Endothelial cell (in vitro differentiated cells): ENCODE measurements at regions not wholly inside any gene's neighbourhood (a gene's known extent, or its start where the extent isn't known, plus 50 kb on each side); places are given as distances from the start of the nearest gene placed in this dataset.
"Not testable (repeated sequence)": the region's sequence is repeated elsewhere in the genome, so short reads cannot be mapped to it uniquely, and the experiment has no call there.

ENCODE experiments used
- DNase-seq: peaks from one replicate; pipeline ENCODE4 v3.0.0; 2021; ENCODE audit warnings: low spot score
- H3K27ac Mint-ChIP-seq: one replicate; pipeline ENCODE4 v1.8.0; 2021; ENCODE audit warnings: mixed read lengths, inconsistent platforms; ENCODE audit not compliant: unreplicated experiment
- H3K27me3 Mint-ChIP-seq: one replicate; pipeline ENCODE4 v1.8.0; 2021; ENCODE audit warnings: mild to moderate bottlenecking, moderate library complexity, mixed read lengths, inconsistent platforms; ENCODE audit not compliant: unreplicated experiment
- H3K36me3 Mint-ChIP-seq: one replicate; pipeline ENCODE4 v1.8.0; 2021; ENCODE audit warnings: mild to moderate bottlenecking, low read depth, mixed read lengths, inconsistent platforms; ENCODE audit not compliant: unreplicated experiment
- H3K4me1 Mint-ChIP-seq: one replicate; pipeline ENCODE4 v1.8.0; 2021; ENCODE audit warnings: mild to moderate bottlenecking, mixed read lengths, inconsistent platforms; ENCODE audit not compliant: unreplicated experiment
- H3K4me3 Mint-ChIP-seq: one replicate; pipeline ENCODE4 v1.8.0; 2021; ENCODE audit warnings: mild to moderate bottlenecking, mixed read lengths, inconsistent platforms; ENCODE audit not compliant: unreplicated experiment
- H3K9me3 Mint-ChIP-seq: one replicate; pipeline ENCODE4 v1.8.0; 2021; ENCODE audit warnings: mixed read lengths, inconsistent platforms; ENCODE audit not compliant: unreplicated experiment
- CTCF ChIP-seq: fragments of 200-600 bp; sonication (generic); IDR thresholded peaks from one replicate; pipeline ENCODE4 v1.5.0; 2021; ENCODE audit warnings: antibody characterized with exemption; ENCODE audit not compliant: unreplicated experiment

- no peak for TF ChIP-seq CTCF
- peaks cover 6% of the 10 kb centered on the region for H3K4me1 Mint-ChIP-seq
- no peak overlapping the region for H3K27ac Mint-ChIP-seq
- H3K27me3 Mint-ChIP-seq: no peaks in the 10 kb centered on the region
- no peak overlapping the region for H3K4me3 Mint-ChIP-seq
- no peak for DNase-seq
- H3K36me3 Mint-ChIP-seq: peaks cover 3% of the 10 kb centered on the region
- H3K9me3 Mint-ChIP-seq: no peaks in the 10 kb centered on the region
These were observed 92.8 kb upstream of the EPB41L4A start for GRCh38 chr5:112511920-112512319.

- H3K36me3 Mint-ChIP-seq: peaks cover 3% of the 10 kb centered on the region
- no peak for DNase-seq
- no peaks in the 10 kb centered on the region for H3K27me3 Mint-ChIP-seq
- H3K9me3 Mint-ChIP-seq: no peaks in the 10 kb centered on the region
- no peak overlapping the region for H3K27ac Mint-ChIP-seq
- TF ChIP-seq CTCF: no peak
- H3K4me3 Mint-ChIP-seq: no peak overlapping the region
- peaks cover 6% of the 10 kb centered on the region for H3K4me1 Mint-ChIP-seq
These were observed 93.8 kb upstream of the EPB41L4A start for GRCh38 chr5:112512901-112513300.

GRCh38 chr5:112514111-112514510 lies 95.0 kb upstream of the EPB41L4A start:
- H3K27me3 Mint-ChIP-seq: no peaks in the 10 kb centered on the region
- no peak for DNase-seq
- TF ChIP-seq CTCF: no peak
- H3K36me3 Mint-ChIP-seq: peaks cover 3% of the 10 kb centered on the region
- H3K4me3 Mint-ChIP-seq: no peak overlapping the region
- H3K9me3 Mint-ChIP-seq: no peaks in the 10 kb centered on the region
- H3K27ac Mint-ChIP-seq: no peak overlapping the region
- peaks cover 6% of the 10 kb centered on the region for H3K4me1 Mint-ChIP-seq

- H3K27ac Mint-ChIP-seq, H3K4me3 Mint-ChIP-seq, H3K9me3 Mint-ChIP-seq, DNase-seq, H3K4me1 Mint-ChIP-seq, H3K27me3 Mint-ChIP-seq, H3K36me3 Mint-ChIP-seq: not testable (repeated sequence)
These were observed 101.4 kb upstream of the EPB41L4A start for GRCh38 chr5:112520474-112520873.

- not testable (repeated sequence) for H3K36me3 Mint-ChIP-seq, H3K4me1 Mint-ChIP-seq, DNase-seq, H3K27ac Mint-ChIP-seq, H3K27me3 Mint-ChIP-seq, H3K4me3 Mint-ChIP-seq, H3K9me3 Mint-ChIP-seq
These were observed 104.0 kb upstream of the EPB41L4A start for GRCh38 chr5:112522891-112523673.

- H3K27ac Mint-ChIP-seq, H3K9me3 Mint-ChIP-seq, H3K4me1 Mint-ChIP-seq: not testable (repeated sequence)
These were observed 104.7 kb upstream of the EPB41L4A start for GRCh38 chr5:112523674-112524263.

More at GRCh38 chr5:112523674-112524263, 104.7 kb upstream of the EPB41L4A start:
- not testable (repeated sequence) for H3K27me3 Mint-ChIP-seq, DNase-seq, H3K36me3 Mint-ChIP-seq
- H3K4me3 Mint-ChIP-seq: peak overlapping the region; percentile 8
